Right atrium auricular region (tissue), 2 donors: ENCODE measurements at regions not wholly inside any gene's neighbourhood (a gene's known extent, or its start where the extent isn't known, plus 50 kb on each side); places are given as distances from the start of the nearest gene placed in this dataset.

Source experiments
- DNase-seq: peaks from one replicate; pipeline ENCODE4 v3.0.0-alpha.2; 2019; ENCODE audit warnings: low spot score
- H3K27ac ChIP-seq, 2 donors: fragments of 200-600 bp; sonication (generic); 1 replicate in 1 of 2; 2 replicates in 1 of 2; pipeline ENCODE4 v1.5.1; 2016 to 2019
- H3K27me3 ChIP-seq, 2 donors: fragments of 200-600 bp; sonication (generic); one replicate each; pipeline versions ENCODE4 v1.5.1 to v1.6.0; 2017 to 2019
- H3K36me3 ChIP-seq: fragments of 200-600 bp; sonication (generic); one replicate; pipeline ENCODE4 v1.5.1; 2016
- H3K4me1 ChIP-seq, 2 donors: fragments of 200-600 bp; sonication (generic); one replicate each; pipeline versions ENCODE4 v1.5.1 to v1.6.0; 2017 to 2019
- H3K4me3 ChIP-seq, 2 donors: fragments of 200-600 bp; sonication (generic); 1 replicate in 1 of 2; 2 replicates in 1 of 2; pipeline ENCODE4 v1.5.1; 2017 to 2019; ENCODE audit warnings: mild to moderate bottlenecking in 1 of 2, moderate library complexity in 1 of 2
- H3K9me3 ChIP-seq, 2 donors: fragments of 200-600 bp; sonication (generic); one replicate each; pipeline ENCODE4 v1.5.1; 2019
- TF ChIP-seq, protein P1 (sequence below), 2 donors: fragments of 200-600 bp; sonication (generic); IDR thresholded peaks; one replicate each; pipeline ENCODE4 v1.5.1; 2019; ENCODE audit warnings: antibody characterized with exemption in 2 of 2

GRCh38 chr12:111099186-111099585, 178.8 kb upstream of the MYL2 start:
- Histone ChIP-seq H3K4me3 (no peak overlapping the region), H3K27ac (no peak overlapping the region), H3K36me3 (no peaks in the 10 kb centered on the region), H3K4me1 (no peaks in the 10 kb centered on the region), H3K27me3 (no peaks in the 10 kb centered on the region), H3K9me3 (no peaks in the 10 kb centered on the region)
- DNase-seq = no peak
- TF ChIP-seq, protein P1, sequence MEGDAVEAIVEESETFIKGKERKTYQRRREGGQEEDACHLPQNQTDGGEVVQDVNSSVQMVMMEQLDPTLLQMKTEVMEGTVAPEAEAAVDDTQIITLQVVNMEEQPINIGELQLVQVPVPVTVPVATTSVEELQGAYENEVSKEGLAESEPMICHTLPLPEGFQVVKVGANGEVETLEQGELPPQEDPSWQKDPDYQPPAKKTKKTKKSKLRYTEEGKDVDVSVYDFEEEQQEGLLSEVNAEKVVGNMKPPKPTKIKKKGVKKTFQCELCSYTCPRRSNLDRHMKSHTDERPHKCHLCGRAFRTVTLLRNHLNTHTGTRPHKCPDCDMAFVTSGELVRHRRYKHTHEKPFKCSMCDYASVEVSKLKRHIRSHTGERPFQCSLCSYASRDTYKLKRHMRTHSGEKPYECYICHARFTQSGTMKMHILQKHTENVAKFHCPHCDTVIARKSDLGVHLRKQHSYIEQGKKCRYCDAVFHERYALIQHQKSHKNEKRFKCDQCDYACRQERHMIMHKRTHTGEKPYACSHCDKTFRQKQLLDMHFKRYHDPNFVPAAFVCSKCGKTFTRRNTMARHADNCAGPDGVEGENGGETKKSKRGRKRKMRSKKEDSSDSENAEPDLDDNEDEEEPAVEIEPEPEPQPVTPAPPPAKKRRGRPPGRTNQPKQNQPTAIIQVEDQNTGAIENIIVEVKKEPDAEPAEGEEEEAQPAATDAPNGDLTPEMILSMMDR (IDR thresholded peaks at IDR 0.05) = no peak

DNA sequence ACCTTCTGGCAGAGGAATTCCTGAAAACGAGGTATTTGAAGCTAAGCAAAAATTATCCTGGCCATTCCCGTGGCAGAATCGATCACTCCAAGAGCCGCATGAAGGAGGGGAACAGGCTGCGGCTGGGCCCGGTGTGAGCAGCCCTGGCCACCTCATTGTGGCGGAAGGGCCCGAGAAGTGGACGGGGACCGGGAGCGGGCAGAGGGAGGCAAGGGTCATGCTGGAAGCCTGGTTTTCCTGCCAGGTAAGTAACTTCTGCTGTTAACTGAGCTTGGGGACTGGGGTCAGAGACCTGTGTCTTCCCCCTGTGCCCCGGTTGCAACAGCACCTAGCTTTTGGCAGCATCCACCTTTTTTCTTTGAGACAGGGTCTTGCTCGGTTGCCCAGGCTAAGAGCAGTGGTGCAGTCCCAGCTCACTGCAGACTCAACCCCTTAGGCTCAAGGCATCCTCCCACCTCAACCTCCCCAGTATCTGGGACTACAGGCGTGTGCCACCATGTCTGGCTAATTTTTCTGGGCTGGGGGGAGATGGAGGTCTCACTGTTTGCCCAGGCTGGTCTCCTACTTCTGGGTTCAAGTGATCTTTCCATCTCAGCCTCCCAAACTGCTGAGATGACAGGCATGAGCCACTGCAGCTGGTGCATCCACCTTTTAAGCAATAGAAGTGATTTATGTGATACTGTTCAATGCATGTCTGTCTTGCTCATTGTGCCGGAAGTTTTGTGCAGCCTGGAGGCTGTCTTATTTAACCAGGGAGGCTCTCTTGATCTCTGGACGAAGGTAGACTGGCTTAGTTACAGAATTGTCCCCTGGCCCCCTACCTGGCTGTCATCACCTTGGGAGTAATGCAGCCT, 174.0 kb upstream of the MYL2 start:
- Histone ChIP-seq H3K4me1 (no peaks in the 10 kb centered on the region), H3K27me3 (no peaks in the 10 kb centered on the region), H3K4me3 (no peak overlapping the region), H3K9me3 (no peaks in the 10 kb centered on the region), H3K36me3 (no peaks in the 10 kb centered on the region), H3K27ac (no peak overlapping the region)
- DNase-seq = no peak
- TF ChIP-seq, protein P1 (IDR thresholded peaks at IDR 0.05) = no peak

DNA sequence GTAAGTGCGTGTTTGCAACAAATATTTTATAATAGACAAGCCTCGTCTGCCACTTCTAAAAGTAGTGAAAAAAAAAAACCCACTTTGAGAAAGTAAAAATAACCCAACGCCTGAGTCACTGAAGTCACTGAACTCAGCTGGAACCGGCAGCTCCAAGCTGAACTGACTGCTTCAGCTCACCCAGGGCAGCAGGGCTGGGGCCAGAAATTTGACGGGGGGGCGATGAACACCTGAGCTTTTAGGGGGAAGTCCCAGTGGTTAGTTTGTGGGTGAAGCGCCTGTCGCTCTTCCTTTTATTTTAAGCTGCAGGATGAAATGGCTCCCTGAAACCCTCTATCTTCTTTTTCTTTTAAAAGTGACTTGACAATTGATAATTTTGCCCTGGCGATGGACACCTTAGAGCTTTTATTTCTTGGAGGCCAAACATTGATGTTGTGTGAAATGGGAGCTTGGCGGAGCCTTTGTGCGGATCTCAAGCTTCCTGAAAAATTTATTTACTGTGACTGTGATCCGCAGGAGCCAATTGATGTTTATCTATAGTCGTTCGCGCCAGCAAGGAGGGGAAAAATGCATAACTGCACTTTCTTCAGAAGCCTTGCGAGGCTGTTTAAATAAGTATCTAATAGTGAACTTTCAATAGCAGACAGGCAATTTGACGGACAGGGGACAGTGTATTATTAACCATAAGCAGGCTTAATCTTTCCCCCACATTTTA, 173.2 kb upstream of the MYL2 start:
- Histone ChIP-seq H3K36me3 (no peaks in the 10 kb centered on the region), H3K4me3 (no peak overlapping the region), H3K27me3 (no peaks in the 10 kb centered on the region), H3K27ac (no peak overlapping the region), H3K9me3 (no peaks in the 10 kb centered on the region), H3K4me1 (no peaks in the 10 kb centered on the region)
- DNase-seq = no peak
- TF ChIP-seq, protein P1 (IDR thresholded peaks at IDR 0.05) = no peak

DNA sequence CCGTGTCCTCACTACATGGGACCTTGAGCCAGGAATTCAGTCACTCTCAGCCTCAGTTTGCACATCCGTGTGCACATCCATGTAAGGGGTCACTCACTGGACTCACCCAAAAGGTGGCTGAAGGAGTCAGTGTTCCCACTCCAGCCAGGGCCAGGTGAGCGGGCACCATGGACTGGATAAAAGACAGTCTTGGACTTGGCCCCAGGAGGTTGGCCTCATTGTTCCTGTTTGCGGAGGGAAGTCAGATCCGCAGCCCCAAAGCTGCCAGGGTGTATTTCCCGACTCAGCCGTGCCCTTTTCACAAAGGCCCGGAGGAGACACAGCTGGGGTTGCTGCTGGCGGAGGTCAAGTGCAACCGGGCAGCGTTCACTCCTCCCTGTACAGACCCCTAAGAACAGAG, 170.7 kb upstream of the MYL2 start:
- Histone ChIP-seq H3K9me3 (peaks cover 0 to 1% of the 10 kb centered on the region in 2 donors), H3K4me3 (no peak overlapping the region), H3K4me1 (no peaks in the 10 kb centered on the region), H3K27me3 (no peaks in the 10 kb centered on the region), H3K27ac (no peak overlapping the region), H3K36me3 (no peaks in the 10 kb centered on the region)
- TF ChIP-seq, protein P1 (IDR thresholded peaks at IDR 0.05) = no peak
- DNase-seq = no peak

DNA sequence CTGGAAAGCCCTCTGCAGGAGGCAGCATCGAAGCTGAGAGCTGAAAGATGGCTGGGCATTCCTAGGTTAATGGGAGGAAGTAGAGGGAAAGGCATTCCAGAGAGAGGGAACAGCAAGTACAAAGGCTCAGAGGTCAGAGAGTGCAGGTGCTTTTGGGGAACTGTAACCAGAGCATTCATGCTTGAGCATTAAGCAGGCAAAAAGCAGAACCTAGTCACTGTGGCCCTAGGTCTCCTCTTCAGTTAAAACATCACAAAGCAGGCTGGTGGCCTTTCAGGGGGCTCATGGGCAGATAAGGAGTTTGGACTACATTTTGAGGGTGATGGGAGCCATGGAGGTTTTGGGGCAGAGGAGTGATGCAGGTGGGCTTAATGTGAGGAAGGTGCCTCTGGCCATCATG, 169.2 kb upstream of the MYL2 start:
- no peak for DNase-seq
- no peak overlapping the region for H3K27ac ChIP-seq
- TF ChIP-seq, protein P1 (IDR thresholded peaks at IDR 0.05) = no peak
- no peaks in the 10 kb centered on the region for H3K36me3 ChIP-seq
- H3K4me1 ChIP-seq = no peaks in the 10 kb centered on the region
- H3K27me3 ChIP-seq = no peaks in the 10 kb centered on the region
- no peak overlapping the region for H3K4me3 ChIP-seq
- H3K9me3 ChIP-seq = peaks cover 0 to 7% of the 10 kb centered on the region in 2 donors
